ENCODE measurements at regions not wholly inside any gene's neighbourhood (a gene's known extent, or its start where the extent isn't known, plus 50 kb on each side); places are given as distances from the start of the nearest gene placed in this dataset.

- no peak overlapping the region for H3K27ac ChIP-seq
- TF ChIP-seq ZFX (IDR thresholded peaks at IDR 0.05; ENCODE audit: borderline replicate concordance) (no peak), CTCF (IDR thresholded peaks at IDR 0.05) (no peak)
Measured at GRCh38 chr7:52764492-52765169, 270.8 kb upstream of the POM121L12 start.

GRCh38 chr7:52758356-52758755 lies 277.1 kb upstream of the POM121L12 start:
- TF ChIP-seq ZFX (IDR thresholded peaks at IDR 0.05; ENCODE audit: borderline replicate concordance) (no peak), CTCF (IDR thresholded peaks at IDR 0.05) (no peak)
- no peak overlapping the region for H3K27ac ChIP-seq

GRCh38 chr7:52753855-52754254 lies 281.6 kb upstream of the POM121L12 start:
- TF ChIP-seq ZFX (IDR thresholded peaks at IDR 0.05; ENCODE audit: borderline replicate concordance) (no peak), CTCF (IDR thresholded peaks at IDR 0.05) (no peak)
- no peak overlapping the region for H3K27ac ChIP-seq

- TF ChIP-seq CTCF (IDR thresholded peaks at IDR 0.05) = no peak
- TF ChIP-seq ZFX (IDR thresholded peaks at IDR 0.05; ENCODE audit: borderline replicate concordance) = no peak
- no peak overlapping the region for H3K27ac ChIP-seq
Measured at GRCh38 chr7:52752891-52753290, 282.5 kb upstream of the POM121L12 start.

GRCh38 chr7:52749880-52750279 lies 285.6 kb upstream of the POM121L12 start:
- peak; percentile 71 for TF ChIP-seq CTCF (IDR thresholded peaks at IDR 0.05)
- TF ChIP-seq ZFX (IDR thresholded peaks at IDR 0.05; ENCODE audit: borderline replicate concordance) = no peak
- no peak overlapping the region for H3K27ac ChIP-seq

- no peak overlapping the region for H3K27ac ChIP-seq
- no peak for TF ChIP-seq ZFX (IDR thresholded peaks at IDR 0.05; ENCODE audit: borderline replicate concordance)
- TF ChIP-seq CTCF (IDR thresholded peaks at IDR 0.05) = no peak
Measured at GRCh38 chr7:52747817-52748216, 287.6 kb upstream of the POM121L12 start.

GRCh38 chr7:52741670-52742290 lies 293.7 kb upstream of the POM121L12 start:
- no peak overlapping the region for H3K27ac ChIP-seq
- no peak for TF ChIP-seq CTCF (IDR thresholded peaks at IDR 0.05)

Measured in 22Rv1 (cell line).